Fibroblast of villous mesenchyme (primary cell): ENCODE measurements at regions not wholly inside any gene's neighbourhood (a gene's known extent, or its start where the extent isn't known, plus 50 kb on each side); places are given as distances from the start of the nearest gene placed in this dataset.
A peak's percentile ranks its signal among the peaks of the same experiment; 100 is the strongest.

Experiments
- DNase-seq: peaks from one replicate; pipeline ENCODE4 v3.0.0-alpha.2; 2010; ENCODE audit warnings: low read depth
- H3K4me3 ChIP-seq: 2 replicates; pipeline ENCODE4 v1.5.1; 2011; ENCODE audit warnings: low read depth, mild to moderate bottlenecking, low read length
- CTCF ChIP-seq: IDR thresholded peaks from 2 replicates; pipeline ENCODE4 v1.5.1; 2012; ENCODE audit warnings: low read depth, mild to moderate bottlenecking, low read length; ENCODE audit not compliant: insufficient read depth

GRCh38 chrX:81348388-81348787 lies 146.5 kb downstream of the SH3BGRL start:
- H3K4me3 ChIP-seq: no peak overlapping the region
- no peak for TF ChIP-seq CTCF
- DNase-seq: no peak

GRCh38 chrX:81354954-81355353 lies 153.1 kb downstream of the SH3BGRL start:
- TF ChIP-seq CTCF: no peak
- no peak overlapping the region for H3K4me3 ChIP-seq
- DNase-seq: no peak

GRCh38 chrX:81355436-81355835 lies 153.5 kb downstream of the SH3BGRL start:
- no peak for TF ChIP-seq CTCF
- H3K4me3 ChIP-seq: no peak overlapping the region
- DNase-seq: no peak

GRCh38 chrX:81367291-81367690 lies 165.4 kb downstream of the SH3BGRL start:
- no peak overlapping the region for H3K4me3 ChIP-seq
- no peak for TF ChIP-seq CTCF
- no peak for DNase-seq

GRCh38 chrX:81377329-81377728 lies 175.4 kb downstream of the SH3BGRL start:
- peak; percentile 50 for TF ChIP-seq CTCF
- peak; percentile 32 for DNase-seq
- no peak overlapping the region for H3K4me3 ChIP-seq

- no peak overlapping the region for H3K4me3 ChIP-seq
- TF ChIP-seq CTCF: no peak
- DNase-seq: peak; percentile 19
These were observed 176.7 kb downstream of the SH3BGRL start for GRCh38 chrX:81378560-81378959.

GRCh38 chrX:81390237-81390636 lies 188.3 kb downstream of the SH3BGRL start:
- TF ChIP-seq CTCF: no peak
- H3K4me3 ChIP-seq: no peak overlapping the region
- no peak for DNase-seq
